ENCODE measurements at regions not wholly inside any gene's neighbourhood (a gene's known extent, or its start where the extent isn't known, plus 50 kb on each side); places are given as distances from the start of the nearest gene placed in this dataset.
"Not testable (repeated sequence)": the region's sequence is repeated elsewhere in the genome, so short reads cannot be mapped to it uniquely, and the experiment has no call there.

- Histone ChIP-seq H3K27me3 (ENCODE audit: control insufficient read depth, insufficient read depth, low read length) (no peaks in the 10 kb centered on the region), H3K9ac (ENCODE audit: low read length in 3 of 3) (no peak overlapping the region), H3K27ac (ENCODE audit: low read depth in 2 of 2, low read length in 2 of 2) (no peak overlapping the region), H3K9me3 (ENCODE audit: control insufficient read depth in 2 of 3, insufficient read depth in 1 of 3, low read length in 3 of 3) (no peaks in the 10 kb centered on the region), H3K4me3 (ENCODE audit: low read length in 3 of 3) (no peak overlapping the region), H3K36me3 (ENCODE audit: control insufficient read depth in 2 of 3, insufficient read depth in 3 of 3, low read length in 3 of 3) (no peaks in the 10 kb centered on the region), H3K4me1 (ENCODE audit: control insufficient read depth in 2 of 3, insufficient read depth in 2 of 3, low read depth in 1 of 3, low read length in 3 of 3) (no peaks in the 10 kb centered on the region)
- intact Hi-C loops (cut with DNase I), result no loop called here
- FAIRE-seq (no peak), DNase-seq (no peak)
- TF ChIP-seq CTCF (IDR thresholded peaks at IDR 0.05; ENCODE audit: borderline replicate concordance, extremely low read depth, insufficient read depth), result no peak
Measured at GRCh38 chr5:34459908-34460307, 196.2 kb upstream of the RAI14 start.

GRCh38 chr5:34460496-34460895 lies 195.6 kb upstream of the RAI14 start:
- DNase-seq (no peak), FAIRE-seq (no peak)
- Histone ChIP-seq H3K4me3 (ENCODE audit: low read length in 3 of 3) (no peak overlapping the region), H3K9ac (ENCODE audit: low read length in 3 of 3) (no peak overlapping the region), H3K27me3 (ENCODE audit: control insufficient read depth, insufficient read depth, low read length) (no peaks in the 10 kb centered on the region), H3K9me3 (ENCODE audit: control insufficient read depth in 2 of 3, insufficient read depth in 1 of 3, low read length in 3 of 3) (no peaks in the 10 kb centered on the region), H3K36me3 (ENCODE audit: control insufficient read depth in 2 of 3, insufficient read depth in 3 of 3, low read length in 3 of 3) (no peaks in the 10 kb centered on the region), H3K4me1 (ENCODE audit: control insufficient read depth in 2 of 3, insufficient read depth in 2 of 3, low read depth in 1 of 3, low read length in 3 of 3) (no peaks in the 10 kb centered on the region), H3K27ac (ENCODE audit: low read depth in 2 of 2, low read length in 2 of 2) (no peak overlapping the region)
- TF ChIP-seq CTCF (IDR thresholded peaks at IDR 0.05; ENCODE audit: borderline replicate concordance, extremely low read depth, insufficient read depth), result no peak
- intact Hi-C loops (cut with DNase I), result no loop called here

- H3K4me3 ChIP-seq (ENCODE audit: low read length in 3 of 3), result no peak overlapping the region
- no peaks in the 10 kb centered on the region for H3K27me3 ChIP-seq (ENCODE audit: control insufficient read depth, insufficient read depth, low read length)
- no peaks in the 10 kb centered on the region for H3K36me3 ChIP-seq (ENCODE audit: control insufficient read depth in 2 of 3, insufficient read depth in 3 of 3, low read length in 3 of 3)
- H3K4me1 ChIP-seq (ENCODE audit: control insufficient read depth in 2 of 3, insufficient read depth in 2 of 3, low read depth in 1 of 3, low read length in 3 of 3), result no peaks in the 10 kb centered on the region
- no peak for FAIRE-seq
- H3K9ac ChIP-seq (ENCODE audit: low read length in 3 of 3), result no peak overlapping the region
- no peaks in the 10 kb centered on the region for H3K9me3 ChIP-seq (ENCODE audit: control insufficient read depth in 2 of 3, insufficient read depth in 1 of 3, low read length in 3 of 3)
- no peak overlapping the region for H3K27ac ChIP-seq (ENCODE audit: low read depth in 2 of 2, low read length in 2 of 2)
- TF ChIP-seq CTCF (IDR thresholded peaks at IDR 0.05; ENCODE audit: borderline replicate concordance, extremely low read depth, insufficient read depth), result no peak
- intact Hi-C loops (cut with DNase I), result no loop called here
- DNase-seq, result no peak
Measured at GRCh38 chr5:34464829-34465228, 191.3 kb upstream of the RAI14 start.

- H3K27ac ChIP-seq (ENCODE audit: low read depth in 2 of 2, low read length in 2 of 2); FAIRE-seq; H3K9ac ChIP-seq (ENCODE audit: low read length in 3 of 3); H3K9me3 ChIP-seq (ENCODE audit: control insufficient read depth in 2 of 3, insufficient read depth in 1 of 3, low read length in 3 of 3); H3K4me1 ChIP-seq (ENCODE audit: control insufficient read depth in 2 of 3, insufficient read depth in 2 of 3, low read depth in 1 of 3, low read length in 3 of 3); H3K27me3 ChIP-seq (ENCODE audit: control insufficient read depth, insufficient read depth, low read length); intact Hi-C loops (cut with DNase I); H3K4me3 ChIP-seq (ENCODE audit: low read length in 3 of 3); H3K36me3 ChIP-seq (ENCODE audit: control insufficient read depth in 2 of 3, insufficient read depth in 3 of 3, low read length in 3 of 3): not testable (repeated sequence)
- TF ChIP-seq CTCF (IDR thresholded peaks at IDR 0.05; ENCODE audit: borderline replicate concordance, extremely low read depth, insufficient read depth), result peak; percentile 20
- DNase-seq, result peak in 2 of 5 donors; percentile 66 to 74
Measured at GRCh38 chr5:34465301-34465700, 190.8 kb upstream of the RAI14 start.

- H3K9me3 ChIP-seq (ENCODE audit: control insufficient read depth in 2 of 3, insufficient read depth in 1 of 3, low read length in 3 of 3); FAIRE-seq; intact Hi-C loops (cut with DNase I); H3K9ac ChIP-seq (ENCODE audit: low read length in 3 of 3); H3K4me1 ChIP-seq (ENCODE audit: control insufficient read depth in 2 of 3, insufficient read depth in 2 of 3, low read depth in 1 of 3, low read length in 3 of 3); H3K4me3 ChIP-seq (ENCODE audit: low read length in 3 of 3); H3K27me3 ChIP-seq (ENCODE audit: control insufficient read depth, insufficient read depth, low read length); H3K36me3 ChIP-seq (ENCODE audit: control insufficient read depth in 2 of 3, insufficient read depth in 3 of 3, low read length in 3 of 3); H3K27ac ChIP-seq (ENCODE audit: low read depth in 2 of 2, low read length in 2 of 2): not testable (repeated sequence)
- peak in 1 of 5 donors; percentile 19 for DNase-seq
Measured at GRCh38 chr5:34466519-34467388, 189.4 kb upstream of the RAI14 start.
